CD8-positive, alpha-beta memory T cell (primary cell): ENCODE measurements at regions not wholly inside any gene's neighbourhood (a gene's known extent, or its start where the extent isn't known, plus 50 kb on each side); places are given as distances from the start of the nearest gene placed in this dataset.

Experiments
- CTCF ChIA-PET: fragments of 350-600 bp; sonication (Branson Sonifier 250); formaldehyde crosslinking; loops from one replicate; lab custom pipeline; 2021; ENCODE audit warnings: antibody characterized with exemption; lab: Charles Lee
- POLR2A ChIA-PET: fragments of 350-600 bp; sonication (Branson Sonifier 250); formaldehyde crosslinking; loops from one replicate; lab custom pipeline; 2021; ENCODE audit warnings: antibody characterized with exemption; lab: Charles Lee
- DNase-seq, 5 donors: peaks; one replicate each; pipeline versions ENCODE4 v3.0.0 to v3.0.0-alpha.2; 2020 to 2022; ENCODE audit warnings: mixed read lengths in 1 of 5
- H3K27ac ChIP-seq: one replicate; pipeline ENCODE4 v1.7.0; 2013; ENCODE audit warnings: low read depth, mild to moderate bottlenecking, low read length, moderate library complexity
- H3K27me3 ChIP-seq: 2 replicates; pipeline ENCODE4 v1.7.0; 2013; ENCODE audit warnings: low read length, mild to moderate bottlenecking; ENCODE audit not compliant: insufficient read depth, poor library complexity, severe bottlenecking
- H3K36me3 ChIP-seq: 2 replicates; pipeline ENCODE4 v1.7.0; 2013; ENCODE audit warnings: mild to moderate bottlenecking, low read length, moderate library complexity; ENCODE audit not compliant: insufficient read depth
- H3K4me1 ChIP-seq: 2 replicates; pipeline ENCODE4 v1.7.0; 2013; ENCODE audit warnings: mild to moderate bottlenecking, low read length, moderate library complexity; ENCODE audit not compliant: insufficient read depth
- H3K4me3 ChIP-seq: 2 replicates; pipeline ENCODE4 v1.7.0; 2013; ENCODE audit warnings: mild to moderate bottlenecking, low read length
- H3K9me3 ChIP-seq: 2 replicates; pipeline ENCODE4 v1.7.0; 2013; ENCODE audit warnings: mild to moderate bottlenecking, low read length
- H3K27ac Mint-ChIP-seq, 8 donors: one replicate each; pipeline ENCODE4 v1.8.0; 2020 to 2021; ENCODE audit warnings: mixed read lengths in 8 of 8, mild to moderate bottlenecking in 6 of 8, inconsistent platforms in 3 of 8, moderate library complexity in 3 of 8
- H3K27me3 Mint-ChIP-seq, 2 donors: one replicate each; pipeline ENCODE4 v1.8.0; 2020 to 2021; ENCODE audit warnings: mixed read lengths in 2 of 2, mild to moderate bottlenecking in 1 of 2, moderate library complexity in 1 of 2
- H3K36me3 Mint-ChIP-seq, 3 donors: one replicate each; pipeline ENCODE4 v1.8.0; 2020 to 2021; ENCODE audit warnings: mixed read lengths in 3 of 3, inconsistent platforms in 1 of 3, mild to moderate bottlenecking in 1 of 3
- H3K4me1 Mint-ChIP-seq, 3 donors: one replicate each; pipeline ENCODE4 v1.8.0; 2020 to 2021; ENCODE audit warnings: mixed read lengths in 3 of 3, inconsistent platforms in 1 of 3, mild to moderate bottlenecking in 1 of 3
- H3K4me3 Mint-ChIP-seq, 7 donors: one replicate each; pipeline ENCODE4 v1.8.0; 2020 to 2021; ENCODE audit warnings: mixed read lengths in 7 of 7, mild to moderate bottlenecking in 6 of 7, moderate library complexity in 4 of 7, inconsistent platforms in 2 of 7
- H3K9me3 Mint-ChIP-seq, 5 donors: one replicate each; pipeline ENCODE4 v1.8.0; 2020 to 2022; ENCODE audit warnings: mixed read lengths in 5 of 5, mild to moderate bottlenecking in 3 of 5, moderate library complexity in 2 of 5, inconsistent platforms in 1 of 5

DNA sequence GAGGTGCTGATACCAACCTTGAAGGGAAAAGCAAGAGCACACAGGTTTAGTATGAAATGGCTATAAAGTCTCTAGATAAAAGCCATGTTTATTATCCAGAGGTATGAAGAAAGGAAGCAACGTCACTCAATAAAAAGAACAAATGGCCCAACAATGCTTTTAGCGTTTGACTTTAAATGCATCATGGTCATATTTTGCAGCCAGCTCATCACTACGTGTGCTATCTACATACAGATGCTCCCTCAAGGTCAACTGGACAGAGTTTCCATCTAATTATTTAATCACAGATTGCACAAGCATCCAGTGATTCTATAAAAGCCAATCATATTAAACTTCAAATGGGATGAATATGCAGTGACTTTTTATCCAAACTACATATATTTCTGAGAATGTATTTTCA is 127.6 kb upstream of the SYNDIG1 start:
- H3K4me3 ChIP-seq: no peak overlapping the region

GRCh38 chr20:24340933-24341332 is 128.5 kb upstream of the SYNDIG1 start:
- Mint-ChIP-seq H3K4me3 (no peak overlapping the region), H3K4me1 (no peaks in the 10 kb centered on the region)
- no peaks in the 10 kb centered on the region for H3K27me3 ChIP-seq

More for the DNA sequence above, 127.6 kb upstream of the SYNDIG1 start:
- H3K36me3 ChIP-seq: no peaks in the 10 kb centered on the region
- no peak overlapping the region for H3K4me3 Mint-ChIP-seq
- POLR2A ChIA-PET: no interaction called here
- no peaks in the 10 kb centered on the region for H3K27me3 ChIP-seq
- no peak for DNase-seq
- no peaks in the 10 kb centered on the region for H3K9me3 ChIP-seq
- H3K4me1 Mint-ChIP-seq: no peaks in the 10 kb centered on the region
- no peak overlapping the region for H3K27ac Mint-ChIP-seq
- peaks cover 0 to 2% (median 0%) of the 10 kb centered on the region in 5 donors for H3K9me3 Mint-ChIP-seq
- CTCF ChIA-PET: no interaction called here
- H3K4me1 ChIP-seq: no peaks in the 10 kb centered on the region
- H3K27ac ChIP-seq: no peak overlapping the region
- H3K27me3 Mint-ChIP-seq: peaks cover 1 to 7% of the 10 kb centered on the region in 2 donors
- no peaks in the 10 kb centered on the region for H3K36me3 Mint-ChIP-seq

DNA sequence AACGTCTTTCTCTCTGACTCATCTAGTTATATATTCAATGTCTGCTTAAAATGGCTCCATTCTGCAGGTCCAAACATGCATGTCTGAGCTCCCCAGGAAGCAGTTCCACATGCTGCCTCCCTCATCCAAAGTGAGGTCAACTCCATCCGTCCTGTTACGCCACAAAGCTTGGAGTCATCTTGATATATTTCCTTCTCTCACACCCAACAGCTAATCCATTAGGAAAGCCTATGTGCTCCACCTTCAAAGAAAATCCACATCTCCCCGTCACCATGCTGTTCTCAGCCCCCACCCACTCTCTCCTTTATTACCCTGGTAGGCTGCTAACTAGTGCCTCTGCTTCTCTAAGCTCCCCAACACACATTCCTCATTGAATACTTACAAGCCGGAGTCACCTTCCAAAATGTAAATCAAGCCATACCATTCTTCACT is 130.2 kb upstream of the SYNDIG1 start:
- Mint-ChIP-seq H3K27ac (no peak overlapping the region), H3K27me3 (peaks cover 2 to 7% of the 10 kb centered on the region in 2 donors), H3K4me3 (no peak overlapping the region), H3K4me1 (no peaks in the 10 kb centered on the region), H3K36me3 (no peaks in the 10 kb centered on the region), H3K9me3 (peaks cover 0 to 2% (median 0%) of the 10 kb centered on the region in 5 donors)
- DNase-seq: no peak
- POLR2A ChIA-PET: no interaction called here
- CTCF ChIA-PET: interaction anchor here (1.5 kb wide), 1 partner anchor 23 kb away, joined by 3 read pairs; no protein-coding TSS in a partner anchor
- Histone ChIP-seq H3K4me1 (no peaks in the 10 kb centered on the region), H3K36me3 (no peaks in the 10 kb centered on the region), H3K27ac (no peak overlapping the region), H3K4me3 (no peak overlapping the region), H3K27me3 (no peaks in the 10 kb centered on the region), H3K9me3 (no peaks in the 10 kb centered on the region)

More at GRCh38 chr20:24340933-24341332, 128.5 kb upstream of the SYNDIG1 start:
- peaks cover 0 to 2% (median 0%) of the 10 kb centered on the region in 5 donors for H3K9me3 Mint-ChIP-seq
- H3K36me3 ChIP-seq: no peaks in the 10 kb centered on the region
- no peak overlapping the region for H3K4me3 ChIP-seq
- CTCF ChIA-PET: no interaction called here
- H3K27ac Mint-ChIP-seq: no peak overlapping the region
- POLR2A ChIA-PET: no interaction called here
- no peaks in the 10 kb centered on the region for H3K4me1 ChIP-seq
- no peaks in the 10 kb centered on the region for H3K36me3 Mint-ChIP-seq
- peaks cover 1 to 7% of the 10 kb centered on the region in 2 donors for H3K27me3 Mint-ChIP-seq
- no peaks in the 10 kb centered on the region for H3K9me3 ChIP-seq
- no peak overlapping the region for H3K27ac ChIP-seq
- DNase-seq: no peak

DNA sequence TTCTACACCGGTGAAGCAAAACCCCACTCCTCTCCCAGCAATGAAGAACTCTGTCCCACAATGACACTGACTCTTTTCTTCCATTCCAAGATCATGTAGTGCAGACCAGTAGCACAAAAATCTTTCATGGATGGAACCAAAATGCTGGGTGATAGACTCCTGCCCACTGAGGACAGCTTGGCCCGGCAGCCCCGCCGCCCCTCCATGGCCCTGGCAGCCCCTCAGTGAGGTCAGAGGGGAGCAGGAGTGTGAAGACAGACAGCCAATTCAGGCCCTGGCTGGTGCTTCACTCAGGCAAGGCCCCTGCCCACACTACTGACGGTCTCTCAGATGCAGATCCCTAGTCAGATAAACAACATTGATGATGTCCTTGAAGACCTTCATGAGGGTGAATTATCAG is 131.9 kb upstream of the SYNDIG1 start:
- Histone ChIP-seq H3K4me3 (no peak overlapping the region), H3K36me3 (no peaks in the 10 kb centered on the region), H3K4me1 (no peaks in the 10 kb centered on the region), H3K27me3 (no peaks in the 10 kb centered on the region), H3K9me3 (no peaks in the 10 kb centered on the region), H3K27ac (no peak overlapping the region)
- ChIA-PET CTCF (no interaction called here), POLR2A (no interaction called here)
- Mint-ChIP-seq H3K4me1 (no peaks in the 10 kb centered on the region), H3K4me3 (no peak overlapping the region), H3K27ac (no peak overlapping the region), H3K27me3 (peaks cover 1 to 7% of the 10 kb centered on the region in 2 donors), H3K9me3 (peaks cover 0 to 2% (median 0%) of the 10 kb centered on the region in 5 donors), H3K36me3 (no peaks in the 10 kb centered on the region)
- no peak for DNase-seq

GRCh38 chr20:24337069-24337468 is 132.4 kb upstream of the SYNDIG1 start:
- Histone ChIP-seq H3K9me3 (no peaks in the 10 kb centered on the region), H3K27me3 (no peaks in the 10 kb centered on the region), H3K4me3 (no peak overlapping the region), H3K36me3 (no peaks in the 10 kb centered on the region), H3K4me1 (no peaks in the 10 kb centered on the region), H3K27ac (no peak overlapping the region)
- DNase-seq: no peak
- Mint-ChIP-seq H3K9me3 (peaks cover 0 to 2% (median 0%) of the 10 kb centered on the region in 5 donors), H3K4me3 (no peak overlapping the region), H3K36me3 (no peaks in the 10 kb centered on the region), H3K27ac (no peak overlapping the region), H3K27me3 (peaks cover 1 to 7% of the 10 kb centered on the region in 2 donors), H3K4me1 (no peaks in the 10 kb centered on the region)
- POLR2A ChIA-PET: no interaction called here
- CTCF ChIA-PET: no interaction called here

DNA sequence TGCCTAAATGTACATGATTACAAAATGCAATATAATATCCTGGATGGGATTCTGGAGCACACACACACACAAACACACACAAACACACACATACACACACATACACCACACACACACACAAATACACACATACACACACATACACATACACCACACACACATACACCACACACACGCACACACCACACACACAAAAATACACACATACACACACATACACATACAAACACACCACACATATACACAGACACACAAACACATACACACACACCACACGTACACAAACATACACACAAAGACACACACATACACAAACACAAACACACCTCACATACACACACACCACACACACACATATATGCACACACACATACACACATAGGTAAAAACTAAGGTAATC is 134.6 kb upstream of the SYNDIG1 start:
- Mint-ChIP-seq H3K27ac (no peak overlapping the region), H3K4me1 (no peaks in the 10 kb centered on the region), H3K4me3 (no peak overlapping the region), H3K9me3 (peaks cover 0 to 2% (median 0%) of the 10 kb centered on the region in 5 donors), H3K36me3 (no peaks in the 10 kb centered on the region), H3K27me3 (peaks cover 1 to 4% of the 10 kb centered on the region in 2 donors)
- CTCF ChIA-PET: no interaction called here
- POLR2A ChIA-PET: no interaction called here
- no peaks in the 10 kb centered on the region for H3K9me3 ChIP-seq
- no peak for DNase-seq
- no peak overlapping the region for H3K27ac ChIP-seq
- H3K4me1 ChIP-seq: no peaks in the 10 kb centered on the region
- H3K27me3 ChIP-seq: no peaks in the 10 kb centered on the region
- no peaks in the 10 kb centered on the region for H3K36me3 ChIP-seq
- H3K4me3 ChIP-seq: no peak overlapping the region

GRCh38 chr20:24332956-24333355 is 136.5 kb upstream of the SYNDIG1 start:
- Histone ChIP-seq H3K4me1 (no peaks in the 10 kb centered on the region), H3K4me3 (no peak overlapping the region), H3K27ac (no peak overlapping the region), H3K9me3 (no peaks in the 10 kb centered on the region), H3K36me3 (no peaks in the 10 kb centered on the region), H3K27me3 (no peaks in the 10 kb centered on the region)
- Mint-ChIP-seq H3K9me3 (no peaks in the 10 kb centered on the region), H3K27ac (no peak overlapping the region), H3K4me1 (no peaks in the 10 kb centered on the region), H3K4me3 (no peak overlapping the region), H3K36me3 (no peaks in the 10 kb centered on the region), H3K27me3 (peaks cover 1 to 2% of the 10 kb centered on the region in 2 donors)
- POLR2A ChIA-PET: no interaction called here
- CTCF ChIA-PET: no interaction called here
- no peak for DNase-seq

DNA sequence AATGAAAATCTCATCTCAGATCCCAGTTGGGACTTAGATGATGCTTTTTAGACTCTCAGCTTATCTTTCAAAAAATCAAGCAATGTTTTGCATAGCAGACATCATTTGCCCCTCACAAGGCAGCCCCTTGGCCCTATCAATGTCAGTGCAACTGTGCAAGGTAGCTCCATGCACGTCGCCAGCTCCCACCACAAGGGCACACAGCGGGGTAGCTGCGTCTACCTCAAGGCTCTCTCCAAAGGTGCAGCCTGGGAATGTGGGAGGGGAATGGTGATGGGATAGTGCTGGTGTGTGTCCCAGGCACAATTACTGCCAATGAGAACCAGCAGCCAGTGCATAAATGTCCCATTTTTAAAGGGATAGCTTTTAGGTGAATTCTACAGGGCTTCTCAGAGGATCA is 137.5 kb upstream of the SYNDIG1 start:
- no peak overlapping the region for H3K4me3 Mint-ChIP-seq
- peaks cover 0 to 4% of the 10 kb centered on the region in 2 donors for H3K27me3 Mint-ChIP-seq
- H3K27ac Mint-ChIP-seq: no peak overlapping the region
- POLR2A ChIA-PET: no interaction called here
- no peaks in the 10 kb centered on the region for H3K4me1 Mint-ChIP-seq
- CTCF ChIA-PET: no interaction called here
- H3K9me3 Mint-ChIP-seq: no peaks in the 10 kb centered on the region
- Histone ChIP-seq H3K4me3 (no peak overlapping the region), H3K36me3 (no peaks in the 10 kb centered on the region), H3K27me3 (no peaks in the 10 kb centered on the region), H3K9me3 (no peaks in the 10 kb centered on the region), H3K4me1 (no peaks in the 10 kb centered on the region), H3K27ac (no peak overlapping the region)
- no peaks in the 10 kb centered on the region for H3K36me3 Mint-ChIP-seq
- DNase-seq: no peak

GRCh38 chr20:24328901-24329300 is 140.5 kb upstream of the SYNDIG1 start:
- no peak for DNase-seq
- Histone ChIP-seq H3K36me3 (no peaks in the 10 kb centered on the region), H3K4me3 (no peak overlapping the region), H3K9me3 (no peaks in the 10 kb centered on the region), H3K27me3 (no peaks in the 10 kb centered on the region), H3K4me1 (no peaks in the 10 kb centered on the region), H3K27ac (no peak overlapping the region)
- POLR2A ChIA-PET: no interaction called here
- CTCF ChIA-PET: no interaction called here
- Mint-ChIP-seq H3K4me3 (no peak overlapping the region), H3K27me3 (peaks cover 5% of the 10 kb centered on the region in 2 donors), H3K36me3 (no peaks in the 10 kb centered on the region), H3K27ac (no peak overlapping the region), H3K4me1 (no peaks in the 10 kb centered on the region), H3K9me3 (no peaks in the 10 kb centered on the region)
